RWPE2 (cell line): ENCODE measurements at regions not wholly inside any gene's neighbourhood (a gene's known extent, or its start where the extent isn't known, plus 50 kb on each side); places are given as distances from the start of the nearest gene placed in this dataset.

Source experiments
- ATAC-seq: fragments of 200-7000 bp; cut with Tn5 transposase; 3 replicates; pipeline ENCODE4 v1.9.1; 2021; ENCODE audit warnings: low read depth
- DNase-seq: peaks from one replicate; pipeline ENCODE4 v3.0.0-alpha.2; 2020; ENCODE audit warnings: low spot score
- H3K27ac ChIP-seq: fragments of 450-650 bp; 2 replicates; pipeline ENCODE4 v1.5.1; 2017; ENCODE audit warnings: mild to moderate bottlenecking; ENCODE audit not compliant: poor library complexity, severe bottlenecking
- H3K27me3 ChIP-seq: fragments of 250-450 bp; sonication (Bioruptor Pico); 2 replicates; pipeline ENCODE4 v1.5.1; 2021; ENCODE audit warnings: mild to moderate bottlenecking, moderate library complexity; ENCODE audit not compliant: insufficient read depth, poor library complexity, severe bottlenecking
- H3K36me3 ChIP-seq: fragments of 250-450 bp; sonication (Bioruptor Pico); 2 replicates; pipeline ENCODE4 v1.5.1; 2020; ENCODE audit warnings: low read depth, mild to moderate bottlenecking, moderate library complexity
- H3K4me1 ChIP-seq: fragments of 250-450 bp; sonication (Bioruptor Pico); 2 replicates; pipeline ENCODE4 v1.5.1; 2021; ENCODE audit warnings: mild to moderate bottlenecking, moderate library complexity; ENCODE audit not compliant: insufficient read depth, poor library complexity, severe bottlenecking
- H3K4me3 ChIP-seq: fragments of 250-450 bp; sonication (Bioruptor Pico); 2 replicates; pipeline ENCODE4 v1.5.1; 2021; ENCODE audit warnings: mild to moderate bottlenecking, moderate library complexity; ENCODE audit not compliant: severe bottlenecking
- H3K9me3 ChIP-seq: fragments of 250-450 bp; sonication (Bioruptor Pico); 2 replicates; pipeline ENCODE4 v1.5.1; 2021; ENCODE audit warnings: mild to moderate bottlenecking, moderate library complexity; ENCODE audit not compliant: severe bottlenecking
- CTCF ChIP-seq: fragments of 450-650 bp; IDR thresholded peaks from one replicate; pipeline ENCODE4 v1.5.1; 2017; ENCODE audit warnings: mild to moderate bottlenecking, moderate library complexity; ENCODE audit not compliant: poor library complexity, severe bottlenecking

GRCh38 chr5:73997960-73998359 lies 372.0 kb downstream of the ARHGEF28 start:
- Histone ChIP-seq H3K4me1 (peaks cover 6% of the 10 kb centered on the region), H3K4me3 (no peak overlapping the region), H3K27ac (no peak overlapping the region), H3K36me3 (no peaks in the 10 kb centered on the region), H3K27me3 (no peaks in the 10 kb centered on the region), H3K9me3 (no peaks in the 10 kb centered on the region)
- ATAC-seq (no peak), DNase-seq (no peak)
- no peak for TF ChIP-seq CTCF

DNA sequence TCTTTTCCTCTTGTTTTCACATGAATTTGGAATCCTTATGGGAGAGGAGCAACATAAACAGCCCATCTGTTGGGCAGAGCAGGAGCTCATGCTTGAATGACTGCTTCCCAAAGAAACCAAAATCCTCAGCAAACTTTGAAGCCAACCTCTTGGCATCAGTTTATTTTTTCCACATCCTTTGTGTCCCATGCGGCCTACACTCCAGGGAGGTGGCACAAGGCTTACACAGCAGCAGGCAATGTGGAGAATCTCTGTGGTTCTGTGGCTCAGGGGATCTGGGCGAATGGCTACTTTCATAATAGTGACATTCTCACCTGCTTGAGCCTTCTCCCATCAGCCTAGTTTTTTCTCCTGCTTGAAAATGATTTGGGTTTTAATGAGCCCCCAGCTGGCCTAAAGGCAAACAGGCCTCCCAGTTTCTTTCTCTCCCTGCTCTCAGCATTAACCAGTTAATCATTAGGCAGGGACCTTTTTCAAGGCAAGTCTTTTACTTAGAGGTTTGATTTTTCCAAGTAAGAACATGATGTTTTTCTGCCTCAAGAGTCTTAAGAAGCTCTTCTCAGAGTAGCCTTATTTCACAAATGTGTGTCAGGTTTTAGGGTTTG lies 370.3 kb downstream of the ARHGEF28 start:
- no peaks in the 10 kb centered on the region for H3K27me3 ChIP-seq
- peaks cover 6% of the 10 kb centered on the region for H3K4me1 ChIP-seq
- no peak overlapping the region for H3K4me3 ChIP-seq
- ATAC-seq: no peak
- no peaks in the 10 kb centered on the region for H3K9me3 ChIP-seq
- no peak for DNase-seq
- H3K27ac ChIP-seq: no peak overlapping the region
- no peak for TF ChIP-seq CTCF
- H3K36me3 ChIP-seq: no peaks in the 10 kb centered on the region

GRCh38 chr5:73994963-73995362 lies 369.0 kb downstream of the ARHGEF28 start:
- Histone ChIP-seq H3K27me3 (no peaks in the 10 kb centered on the region), H3K36me3 (no peaks in the 10 kb centered on the region), H3K4me1 (peaks cover 6% of the 10 kb centered on the region), H3K4me3 (no peak overlapping the region), H3K27ac (peak overlapping the region; percentile 33), H3K9me3 (no peaks in the 10 kb centered on the region)
- peak; percentile 13 for TF ChIP-seq CTCF
- ATAC-seq (peak; percentile 96), DNase-seq (no peak)
